ENCODE measurements at regions not wholly inside any gene's neighbourhood (a gene's known extent, or its start where the extent isn't known, plus 50 kb on each side); places are given as distances from the start of the nearest gene placed in this dataset.
"Not testable (repeated sequence)": the region's sequence is repeated elsewhere in the genome, so short reads cannot be mapped to it uniquely, and the experiment has no call there.

- TF ChIP-seq CTCF (IDR thresholded peaks at IDR 0.05; ENCODE audit: extremely low read depth, missing control alignments): no peak
- no peak for DNase-seq (ENCODE audit: low spot score)
Measured at GRCh38 chr6:150770637-150771036, 94.9 kb upstream of the MTHFD1L start.

GRCh38 chr6:150773969-150774368 lies 91.5 kb upstream of the MTHFD1L start:
- TF ChIP-seq CTCF (IDR thresholded peaks at IDR 0.05; ENCODE audit: extremely low read depth, missing control alignments): no peak
- DNase-seq (ENCODE audit: low spot score): no peak

- TF ChIP-seq CTCF (IDR thresholded peaks at IDR 0.05; ENCODE audit: extremely low read depth, missing control alignments): no peak
- DNase-seq (ENCODE audit: low spot score): no peak
Measured at GRCh38 chr6:150775415-150776203, 89.9 kb upstream of the MTHFD1L start.

- TF ChIP-seq CTCF (IDR thresholded peaks at IDR 0.05; ENCODE audit: extremely low read depth, missing control alignments): no peak
- no peak for DNase-seq (ENCODE audit: low spot score)
Measured at GRCh38 chr6:150777736-150778135, 87.8 kb upstream of the MTHFD1L start.

- DNase-seq (ENCODE audit: low spot score): no peak
- no peak for TF ChIP-seq CTCF (IDR thresholded peaks at IDR 0.05; ENCODE audit: extremely low read depth, missing control alignments)
Measured at GRCh38 chr6:150783813-150784212, 81.7 kb upstream of the MTHFD1L start.

- no peak for TF ChIP-seq CTCF (IDR thresholded peaks at IDR 0.05; ENCODE audit: extremely low read depth, missing control alignments)
- no peak for DNase-seq (ENCODE audit: low spot score)
Measured at GRCh38 chr6:150787429-150787828, 78.1 kb upstream of the MTHFD1L start.

GRCh38 chr6:150788089-150788488 lies 77.4 kb upstream of the MTHFD1L start:
- DNase-seq (ENCODE audit: low spot score): no peak
- no peak for TF ChIP-seq CTCF (IDR thresholded peaks at IDR 0.05; ENCODE audit: extremely low read depth, missing control alignments)

GRCh38 chr6:150789906-150790305 lies 75.6 kb upstream of the MTHFD1L start:
- not testable (repeated sequence) for DNase-seq (ENCODE audit: low spot score)
